Uterus (tissue), 3 donors: ENCODE measurements at regions not wholly inside any gene's neighbourhood (a gene's known extent, or its start where the extent isn't known, plus 50 kb on each side); places are given as distances from the start of the nearest gene placed in this dataset.

Source experiments
- DNase-seq, 2 donors: peaks; one replicate each; pipeline ENCODE4 v3.0.0-alpha.2; 2019 to 2020
- H3K27ac ChIP-seq, 2 donors: fragments of 200-600 bp; sonication (generic); 1 replicate in 1 of 2; 2 replicates in 1 of 2; pipeline ENCODE4 v1.5.1; 2016 to 2018
- H3K27me3 ChIP-seq, 2 donors: fragments of 200-600 bp; sonication (generic); one replicate each; pipeline ENCODE4 v1.5.1; 2018 to 2019; ENCODE audit warnings: control low read depth in 1 of 2
- H3K36me3 ChIP-seq, 2 donors: fragments of 200-600 bp; sonication (generic); one replicate each; pipeline ENCODE4 v1.5.1; 2019; ENCODE audit warnings: control low read depth in 1 of 2
- H3K4me1 ChIP-seq, 2 donors: fragments of 200-600 bp; sonication (generic); one replicate each; pipeline ENCODE4 v1.5.1; 2018 to 2019; ENCODE audit warnings: control low read depth in 1 of 2
- H3K4me3 ChIP-seq, 2 donors: fragments of 200-600 bp; sonication (generic); 1 replicate in 1 of 2; 2 replicates in 1 of 2; pipeline ENCODE4 v1.5.1; 2018 to 2019; ENCODE audit warnings: mild to moderate bottlenecking in 1 of 2
- H3K9me3 ChIP-seq, 2 donors: fragments of 200-600 bp; sonication (generic); one replicate each; pipeline ENCODE4 v1.5.1; 2019; ENCODE audit warnings: control low read depth in 1 of 2
- POLR2A ChIP-seq, 2 donors: fragments of 450-650 bp; IDR thresholded peaks; one replicate each; pipeline ENCODE4 v1.6.1; 2016; ENCODE audit warnings: antibody characterized with exemption in 2 of 2, mild to moderate bottlenecking in 1 of 2, moderate library complexity in 1 of 2
- intact Hi-C: fragments of 100-400 bp; cut with DNase I; formaldehyde crosslinking; loops from one replicate; pipeline ENCODE4 v1.15.1; 2023; ENCODE audit warnings: low total_unique reads
- TF ChIP-seq, protein P1 (sequence below), 4 experiments: fragments of 200-600 bp in 2 of 4; fragments of 450-650 bp in 2 of 4; sonication (generic) in 2 of 4; IDR thresholded peaks; one replicate each; pipeline ENCODE4 v1.5.1; 2016 to 2019; ENCODE audit warnings: antibody characterized with exemption in 4 of 4, mild to moderate bottlenecking in 2 of 4, moderate library complexity in 1 of 4
- donor health status: DM: yes; HTN: yes; CAD: no.

GRCh38 chr2:235211056-235211455 is 259.2 kb downstream of the SH3BP4 start:
- TF ChIP-seq POLR2A (IDR thresholded peaks at IDR 0.05) = no peak
- TF ChIP-seq, protein P1, sequence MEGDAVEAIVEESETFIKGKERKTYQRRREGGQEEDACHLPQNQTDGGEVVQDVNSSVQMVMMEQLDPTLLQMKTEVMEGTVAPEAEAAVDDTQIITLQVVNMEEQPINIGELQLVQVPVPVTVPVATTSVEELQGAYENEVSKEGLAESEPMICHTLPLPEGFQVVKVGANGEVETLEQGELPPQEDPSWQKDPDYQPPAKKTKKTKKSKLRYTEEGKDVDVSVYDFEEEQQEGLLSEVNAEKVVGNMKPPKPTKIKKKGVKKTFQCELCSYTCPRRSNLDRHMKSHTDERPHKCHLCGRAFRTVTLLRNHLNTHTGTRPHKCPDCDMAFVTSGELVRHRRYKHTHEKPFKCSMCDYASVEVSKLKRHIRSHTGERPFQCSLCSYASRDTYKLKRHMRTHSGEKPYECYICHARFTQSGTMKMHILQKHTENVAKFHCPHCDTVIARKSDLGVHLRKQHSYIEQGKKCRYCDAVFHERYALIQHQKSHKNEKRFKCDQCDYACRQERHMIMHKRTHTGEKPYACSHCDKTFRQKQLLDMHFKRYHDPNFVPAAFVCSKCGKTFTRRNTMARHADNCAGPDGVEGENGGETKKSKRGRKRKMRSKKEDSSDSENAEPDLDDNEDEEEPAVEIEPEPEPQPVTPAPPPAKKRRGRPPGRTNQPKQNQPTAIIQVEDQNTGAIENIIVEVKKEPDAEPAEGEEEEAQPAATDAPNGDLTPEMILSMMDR (IDR thresholded peaks at IDR 0.05) = no peak
- no peaks in the 10 kb centered on the region for H3K27me3 ChIP-seq
- no peak overlapping the region for H3K27ac ChIP-seq
- no peak overlapping the region for H3K4me3 ChIP-seq
- no peaks in the 10 kb centered on the region for H3K9me3 ChIP-seq
- DNase-seq = no peak
- no peaks in the 10 kb centered on the region for H3K36me3 ChIP-seq
- intact Hi-C loops = no loop called here
- no peaks in the 10 kb centered on the region for H3K4me1 ChIP-seq

- H3K4me1 ChIP-seq = no peaks in the 10 kb centered on the region
- H3K36me3 ChIP-seq = no peaks in the 10 kb centered on the region
- intact Hi-C loops = no loop called here
- no peak for TF ChIP-seq POLR2A (IDR thresholded peaks at IDR 0.05)
- TF ChIP-seq, protein P1 (IDR thresholded peaks at IDR 0.05) = no peak
- H3K27me3 ChIP-seq = no peaks in the 10 kb centered on the region
- H3K9me3 ChIP-seq = no peaks in the 10 kb centered on the region
- DNase-seq = no peak
- H3K4me3 ChIP-seq = no peak overlapping the region
- no peak overlapping the region for H3K27ac ChIP-seq
These were observed 260.8 kb downstream of the SH3BP4 start for GRCh38 chr2:235212501-235213158.

- Histone ChIP-seq H3K27me3 (no peaks in the 10 kb centered on the region), H3K4me1 (no peaks in the 10 kb centered on the region), H3K9me3 (no peaks in the 10 kb centered on the region), H3K27ac (no peak overlapping the region), H3K4me3 (no peak overlapping the region), H3K36me3 (no peaks in the 10 kb centered on the region)
- intact Hi-C loops = no loop called here
- no peak for DNase-seq
- TF ChIP-seq POLR2A (IDR thresholded peaks at IDR 0.05) = no peak
- TF ChIP-seq, protein P1 (IDR thresholded peaks at IDR 0.05) = no peak
These were observed 263.4 kb downstream of the SH3BP4 start for GRCh38 chr2:235215248-235215647.

DNA sequence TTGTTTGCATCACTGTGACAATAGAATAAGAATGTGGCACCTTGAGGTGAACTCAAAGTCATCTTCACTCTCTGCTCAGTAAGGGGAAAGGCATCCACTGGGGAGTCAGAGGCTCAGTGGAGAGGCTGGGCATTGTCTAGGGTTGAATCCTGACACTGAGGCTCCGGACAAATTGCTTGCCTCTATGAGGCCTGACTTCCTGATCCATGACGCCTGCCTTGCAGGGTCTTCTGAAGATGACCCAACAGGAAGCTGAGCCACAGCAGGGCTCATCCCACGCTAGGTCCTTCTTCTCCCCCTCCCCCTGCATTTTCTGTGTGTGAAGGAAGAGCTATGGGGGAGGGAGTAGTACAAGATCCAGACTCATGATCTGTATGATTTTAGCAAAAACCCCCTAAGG is 265.1 kb downstream of the SH3BP4 start:
- intact Hi-C loops = no loop called here
- H3K27me3 ChIP-seq = no peaks in the 10 kb centered on the region
- TF ChIP-seq, protein P1 (IDR thresholded peaks at IDR 0.05) = no peak
- H3K4me1 ChIP-seq = no peaks in the 10 kb centered on the region
- no peak overlapping the region for H3K27ac ChIP-seq
- no peaks in the 10 kb centered on the region for H3K36me3 ChIP-seq
- DNase-seq = no peak
- H3K9me3 ChIP-seq = no peaks in the 10 kb centered on the region
- H3K4me3 ChIP-seq = no peak overlapping the region

- Histone ChIP-seq H3K27me3 (no peaks in the 10 kb centered on the region), H3K36me3 (no peaks in the 10 kb centered on the region), H3K9me3 (no peaks in the 10 kb centered on the region), H3K4me1 (no peaks in the 10 kb centered on the region), H3K4me3 (no peak overlapping the region), H3K27ac (no peak overlapping the region)
- intact Hi-C loops = no loop called here
- TF ChIP-seq, protein P1 (IDR thresholded peaks at IDR 0.05) = no peak
- TF ChIP-seq POLR2A (IDR thresholded peaks at IDR 0.05) = no peak
- no peak for DNase-seq
These were observed 266.0 kb downstream of the SH3BP4 start for GRCh38 chr2:235217846-235218245.
